ENCODE measurements at regions not wholly inside any gene's neighbourhood (a gene's known extent, or its start where the extent isn't known, plus 50 kb on each side); places are given as distances from the start of the nearest gene placed in this dataset.

DNA sequence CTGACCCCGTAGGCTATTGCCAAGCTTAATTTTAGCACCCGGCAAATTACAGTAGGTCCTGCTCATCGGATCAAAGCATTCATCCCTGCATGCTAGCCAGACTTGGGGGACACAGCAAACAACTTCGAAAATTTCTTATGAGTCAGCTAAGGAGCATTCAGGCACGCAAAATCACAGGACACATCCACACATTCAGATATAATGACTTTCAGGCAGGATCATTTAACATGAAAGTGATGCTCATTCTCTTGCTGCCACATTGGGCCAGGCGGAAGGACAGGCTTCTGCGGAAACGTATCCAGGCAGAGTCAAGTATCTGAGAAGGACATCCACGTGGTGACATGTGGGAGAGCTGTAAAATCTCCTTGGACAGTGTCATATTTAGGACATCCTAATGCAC, 474.0 kb upstream of the NRP1 start:
- no peak for DNase-seq

DNA sequence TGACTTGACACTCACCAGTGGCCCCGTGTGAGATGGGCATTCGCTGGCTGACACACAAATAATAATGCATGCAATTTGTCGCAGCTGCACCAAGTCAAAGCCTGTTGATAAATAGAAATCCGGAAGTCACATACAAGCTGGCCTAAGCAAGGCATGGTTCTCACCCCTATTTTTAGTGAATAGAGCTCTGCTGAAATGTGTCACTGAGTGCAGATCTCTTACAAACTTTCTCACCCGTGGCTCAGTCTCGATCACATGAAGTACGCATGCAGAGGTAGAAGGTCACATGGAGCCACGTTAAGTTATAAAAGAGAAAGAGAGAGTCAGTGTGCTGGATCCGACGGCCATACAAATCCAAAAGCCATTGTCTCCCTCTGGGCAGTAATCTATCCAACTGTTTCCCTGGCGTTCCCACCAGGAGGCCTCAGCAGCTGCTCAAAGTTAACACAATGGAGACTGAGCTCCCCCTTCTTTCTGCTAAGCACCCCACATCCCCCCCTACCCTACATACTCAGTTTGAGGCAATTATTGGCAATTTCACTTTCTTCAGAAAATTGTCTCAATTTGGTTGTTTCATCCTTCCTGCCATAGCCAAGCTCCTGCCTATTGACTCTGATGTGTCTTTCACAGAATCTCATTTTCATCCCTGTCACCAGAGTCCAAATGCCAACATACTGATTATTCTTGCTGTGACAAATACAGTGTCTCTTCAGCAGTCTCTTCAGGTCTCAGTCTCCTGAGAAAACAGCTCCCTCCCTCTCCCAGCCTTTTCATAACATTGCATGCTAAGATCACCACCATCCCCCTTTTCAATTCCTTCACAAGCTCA, 473.3 kb upstream of the NRP1 start:
- no peak for DNase-seq

GRCh38 chr10:33805831-33806230, 471.4 kb upstream of the NRP1 start:
- DNase-seq, result no peak

- DNase-seq, result no peak
Measured at GRCh38 chr10:33804584-33804983, 470.1 kb upstream of the NRP1 start.

- DNase-seq, result no peak
Measured at GRCh38 chr10:33803248-33803647, 468.8 kb upstream of the NRP1 start.

DNA sequence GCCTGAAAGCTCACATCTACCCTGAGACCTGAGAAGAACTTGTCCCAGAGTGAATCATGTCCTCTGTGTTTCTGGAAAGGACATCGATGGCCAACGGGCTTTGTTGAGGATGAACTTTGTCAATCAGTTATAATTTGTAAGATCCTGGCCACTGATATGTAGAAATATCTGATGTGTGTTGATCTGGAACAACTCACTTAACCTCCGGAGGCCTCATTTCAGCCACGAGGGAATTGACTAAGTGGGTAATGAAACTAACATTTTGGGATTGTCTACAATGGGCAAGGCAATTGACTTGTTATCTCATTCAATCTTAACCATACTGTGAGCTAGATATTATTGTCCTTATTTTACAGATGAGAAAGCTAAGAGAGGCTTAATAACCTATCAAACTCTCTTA, 468.1 kb upstream of the NRP1 start:
- DNase-seq, result no peak

- DNase-seq, result no peak
Measured at GRCh38 chr10:33801705-33802104, 467.2 kb upstream of the NRP1 start.

GRCh38 chr10:33800986-33801385, 466.5 kb upstream of the NRP1 start:
- no peak for DNase-seq

DNA sequence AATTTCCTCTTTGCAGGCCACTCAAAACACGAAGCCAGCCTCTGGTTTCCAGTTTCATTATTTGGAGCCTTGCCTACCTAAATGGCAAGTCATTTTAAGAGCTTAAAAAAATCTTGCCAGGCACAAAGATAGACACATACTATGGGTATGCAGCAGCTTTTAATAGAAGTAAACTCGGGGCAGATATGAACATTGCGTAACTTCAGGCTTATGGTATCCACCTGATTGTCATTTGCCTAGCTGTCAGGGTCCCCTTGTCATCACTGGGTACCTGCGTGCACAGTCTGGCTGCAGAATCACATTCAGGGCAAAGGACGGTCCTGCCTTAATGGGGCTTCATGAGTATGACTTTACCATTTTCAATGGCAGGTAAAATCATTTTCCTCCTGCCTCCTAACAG, 466.1 kb upstream of the NRP1 start:
- DNase-seq, result no peak

DNA sequence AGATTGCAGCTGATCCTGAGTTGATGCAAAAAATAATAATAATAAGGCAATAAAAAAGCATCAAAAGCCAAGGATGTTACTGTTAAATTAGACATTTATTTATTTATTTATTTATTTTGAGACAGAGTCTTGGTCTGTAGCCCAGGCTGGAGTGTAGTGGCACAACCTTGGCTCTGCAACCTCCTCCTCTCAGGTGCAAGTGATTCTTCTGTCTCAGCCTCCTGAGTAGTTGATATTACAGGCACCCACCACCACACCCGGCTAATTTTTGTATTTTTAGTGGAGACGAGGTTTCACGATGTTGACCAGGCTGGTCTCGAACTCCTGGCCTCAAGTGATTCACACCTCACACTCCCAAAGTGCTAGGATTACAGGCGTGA, 465.5 kb upstream of the NRP1 start:
- DNase-seq, result no peak

DNA sequence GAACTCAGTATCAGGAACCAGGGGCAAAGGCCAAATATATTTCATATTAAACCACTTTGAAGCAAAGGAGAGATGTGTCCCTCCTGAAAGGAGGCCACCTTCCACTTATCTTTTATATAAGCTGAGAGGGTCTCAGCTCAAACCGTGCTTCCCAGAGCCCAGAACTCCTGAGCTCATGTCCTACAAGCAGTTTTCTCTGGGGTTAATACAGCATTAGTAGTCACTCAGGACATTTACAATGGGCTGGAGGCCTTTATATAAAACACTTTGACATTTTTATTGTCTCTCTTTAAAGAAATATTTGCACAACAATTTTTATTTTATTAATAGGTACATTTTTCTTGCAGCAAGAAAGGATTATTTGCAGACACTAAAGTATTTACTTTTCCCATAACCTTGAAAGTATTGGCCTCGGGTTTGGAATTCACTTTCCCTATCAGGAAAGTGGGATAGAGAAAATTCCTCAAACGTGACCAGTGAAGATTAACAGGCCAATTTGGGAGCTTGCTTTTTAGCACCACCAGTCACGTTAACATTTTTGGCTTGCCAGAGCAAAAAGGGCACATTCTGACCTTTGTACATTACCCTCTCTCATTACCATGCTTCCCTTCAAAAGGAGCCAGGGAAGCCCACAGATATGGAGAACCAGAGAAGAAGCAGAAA, 464.9 kb upstream of the NRP1 start:
- no peak for DNase-seq

DNA sequence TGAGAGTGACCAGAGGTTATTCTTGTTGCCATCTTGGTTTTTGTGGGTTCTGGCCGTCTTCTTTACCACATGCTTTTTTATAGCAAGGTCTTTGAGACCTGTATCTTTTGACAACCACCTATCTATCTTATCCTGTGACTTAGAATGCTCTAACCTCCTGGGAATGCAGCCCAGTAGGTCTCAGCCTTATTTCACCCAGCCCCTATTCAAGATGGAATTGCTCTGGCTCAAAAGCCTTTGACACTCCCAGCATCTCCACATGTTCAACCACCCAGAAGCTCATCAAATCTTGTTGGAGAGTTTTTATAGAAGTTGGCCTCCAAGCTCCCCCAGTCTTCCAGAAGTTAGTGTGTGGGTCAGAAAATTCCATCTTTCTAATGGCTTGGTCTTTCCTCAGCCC, 464.3 kb upstream of the NRP1 start:
- no peak for DNase-seq

GRCh38 chr10:33796680-33797079, 462.2 kb upstream of the NRP1 start:
- DNase-seq, result no peak

DNA sequence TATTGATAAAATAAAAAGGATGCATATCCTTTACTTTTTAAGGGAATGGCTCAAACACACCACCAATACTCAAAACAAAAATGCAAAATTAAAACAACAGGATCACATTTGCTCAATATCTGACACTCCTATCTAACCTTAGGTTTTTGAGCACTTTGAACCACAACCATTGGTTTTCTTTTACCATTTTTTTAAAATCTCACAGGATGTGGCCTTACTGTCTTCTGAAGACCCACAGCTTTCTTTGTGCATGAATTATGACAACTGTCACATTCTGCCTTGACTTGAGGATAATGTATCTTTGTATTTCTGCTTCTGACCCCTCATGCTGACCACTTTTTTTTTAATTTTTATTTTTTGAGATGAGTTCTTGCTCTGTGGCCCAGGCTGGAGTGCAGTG, 461.1 kb upstream of the NRP1 start:
- no peak for DNase-seq

DNA sequence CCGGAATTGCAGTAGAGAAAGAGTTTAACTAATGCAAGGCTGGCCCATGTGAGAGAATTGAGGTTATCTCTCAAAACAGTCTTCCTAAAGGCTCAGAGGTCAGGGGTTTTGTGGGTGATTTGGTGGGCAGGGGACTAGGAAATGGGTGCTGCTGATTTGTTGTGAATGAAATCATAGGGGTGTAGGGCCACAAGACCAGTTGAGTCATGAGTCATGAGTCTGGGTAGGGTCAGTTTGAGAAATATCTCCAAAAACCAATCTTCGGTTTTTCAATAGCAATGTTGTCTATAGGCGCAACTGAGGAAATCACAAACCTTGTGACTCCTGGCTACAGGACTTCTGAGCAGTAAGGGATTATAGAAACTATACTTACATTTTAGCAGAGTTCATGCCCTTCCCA, 460.0 kb upstream of the NRP1 start:
- DNase-seq, result no peak

- no peak for DNase-seq
Measured at GRCh38 chr10:33793793-33794192, 459.3 kb upstream of the NRP1 start.

DNA sequence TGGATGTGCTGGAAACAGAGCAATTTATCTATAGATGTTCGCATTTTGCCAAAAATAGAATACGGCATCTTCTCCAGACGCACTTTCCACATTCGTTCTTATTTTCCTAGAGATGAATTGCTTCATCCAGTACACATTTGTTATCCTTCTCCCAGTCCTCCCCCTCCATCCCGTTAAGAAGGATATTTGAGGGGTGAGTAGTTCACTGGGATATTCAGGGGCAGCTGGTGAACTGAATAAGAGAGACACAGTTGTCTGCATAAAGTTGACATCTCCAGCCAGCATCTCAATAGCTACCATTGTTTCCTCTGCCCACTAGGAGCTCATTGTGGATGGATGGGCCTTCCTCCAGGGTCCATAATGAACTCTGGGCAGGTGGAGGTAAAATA, 456.8 kb upstream of the NRP1 start:
- DNase-seq, result no peak

GRCh38 chr10:33790521-33791271, 456.2 kb upstream of the NRP1 start:
- DNase-seq, result no peak

DNA sequence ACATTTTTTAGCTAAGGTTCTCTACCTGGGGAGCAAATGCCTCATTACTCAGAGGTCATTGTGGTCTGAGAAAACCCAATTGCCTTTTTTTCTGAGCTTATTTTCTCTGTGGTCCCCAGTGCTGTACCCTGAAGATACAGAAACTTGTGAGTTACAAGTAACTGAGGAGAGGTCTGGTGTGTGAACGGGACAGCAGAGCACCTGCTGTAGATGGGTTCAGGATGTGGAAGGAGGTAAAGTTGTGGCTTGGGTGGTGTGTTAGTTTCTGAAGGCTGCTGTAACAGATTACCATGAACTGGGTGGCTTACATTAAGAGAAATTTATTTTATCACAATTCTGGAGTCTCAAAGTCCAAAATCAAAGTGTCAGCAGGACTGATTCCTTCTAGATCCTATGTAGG, 449.1 kb upstream of the NRP1 start:
- DNase-seq, result no peak

GRCh38 chr10:33783078-33783477, 448.6 kb upstream of the NRP1 start:
- DNase-seq, result no peak

DNA sequence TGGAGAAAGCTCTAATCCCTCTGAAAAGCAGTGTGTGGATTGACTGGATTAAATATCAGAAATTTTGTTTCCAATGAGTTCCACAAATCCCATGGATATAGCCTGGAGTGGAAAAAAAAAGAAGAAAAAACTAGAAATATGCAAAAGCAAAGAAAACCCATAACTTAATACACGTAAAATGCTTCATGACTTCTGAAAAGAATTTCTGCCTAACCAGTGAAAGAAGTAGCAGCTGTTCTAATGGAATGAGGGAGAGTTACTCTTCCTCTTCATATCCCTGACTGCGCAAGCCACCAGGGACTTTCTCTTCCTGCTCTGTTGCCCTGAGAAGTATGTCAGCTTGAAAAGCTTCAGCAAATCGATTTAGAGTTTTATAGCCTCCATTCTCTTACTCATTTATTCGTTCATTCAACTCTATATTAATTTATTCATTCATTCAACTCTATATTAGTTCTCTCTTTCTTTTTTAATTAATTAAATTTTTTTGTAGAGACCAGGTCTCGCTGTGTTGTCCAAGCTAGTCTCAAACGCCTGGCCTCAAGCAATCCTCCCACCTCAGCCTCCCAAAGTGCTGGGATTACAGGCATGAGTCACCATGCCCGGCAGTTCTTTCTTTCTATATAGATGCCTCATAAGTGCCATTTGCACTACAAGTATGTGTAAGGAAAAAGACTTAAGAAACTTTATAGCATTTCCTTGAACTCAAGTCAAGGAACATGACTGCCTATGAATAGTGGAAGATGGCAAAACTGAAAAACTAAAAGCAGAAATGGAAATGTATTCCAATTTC, 447.3 kb upstream of the NRP1 start:
- no peak for DNase-seq

- no peak for DNase-seq
Measured at GRCh38 chr10:33780961-33781360, 446.5 kb upstream of the NRP1 start.

DNA sequence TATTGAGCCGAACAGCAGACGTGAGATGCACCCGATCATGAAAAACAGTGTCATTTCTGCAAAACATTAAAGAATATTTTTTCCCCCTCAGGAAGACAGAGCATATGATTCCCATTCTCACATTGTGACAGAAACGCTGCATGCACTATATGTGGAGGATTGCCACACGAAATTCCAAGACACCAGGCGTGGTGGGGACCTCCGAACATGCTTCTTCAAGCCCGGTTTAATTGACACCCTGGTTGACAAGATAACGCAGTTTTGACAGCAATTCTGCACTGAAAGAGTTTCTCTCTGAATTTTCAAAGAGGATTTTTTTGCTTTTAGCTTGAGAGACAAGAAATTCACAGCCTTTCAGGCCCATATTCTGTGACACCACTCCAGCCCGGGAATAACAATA, 442.8 kb upstream of the NRP1 start:
- DNase-seq, result no peak
